ENCODE measurements at regions not wholly inside any gene's neighbourhood (a gene's known extent, or its start where the extent isn't known, plus 50 kb on each side); places are given as distances from the start of the nearest gene placed in this dataset.

GRCh38 chr3:106534206-106534605 lies 665.4 kb upstream of the CBLB start:
- Histone ChIP-seq H4K20me1 (replicated peaks; ENCODE audit: insufficient read depth) (no peaks in the 10 kb centered on the region), H3K27ac (ENCODE audit: low read depth) (no peak overlapping the region), H3K79me2 (replicated peaks; ENCODE audit: insufficient read depth) (no peaks in the 10 kb centered on the region), H3F3A (replicated peaks; ENCODE audit: low read depth) (no peaks in the 10 kb centered on the region), H3K4me3 (no peak overlapping the region), H3K36me3 (ENCODE audit: insufficient read depth) (0 out of 2 replicates have a peak, but pooled peaks cover 7% of the 10 kb centered on the region), H3K4me1 (ENCODE audit: insufficient read depth) (peaks cover 5% of the 10 kb centered on the region; the same call in 1 of the 2 replicates), H3K27me3 (ENCODE audit: insufficient read depth) (no peaks in the 10 kb centered on the region), H2AFZ (no peak overlapping the region), H3K9me2 (ENCODE audit: insufficient read depth) (0 out of 2 replicates have a peak, but pooled peaks cover 9% of the 10 kb centered on the region), H3K4me2 (no peak overlapping the region)
- peaks cover 53% of the 10 kb centered on the region for H3K36me3 Mint-ChIP-seq (ENCODE audit: low read depth)
- H3K4me1 Mint-ChIP-seq, result no peaks in the 10 kb centered on the region
- peaks cover 60% of the 10 kb centered on the region for H3K9me3 Mint-ChIP-seq
- H3K27ac Mint-ChIP-seq, result no peak overlapping the region
- no peak for ATAC-seq
- H3K4me3 Mint-ChIP-seq, result no peak overlapping the region
- DNase-seq (ENCODE audit: low spot score), result no peak
- TF ChIP-seq EZH2phosphoT487 (IDR thresholded peaks at IDR 0.05; ENCODE audit: unreplicated experiment), result no peak
- no peak for TF ChIP-seq ZNF331 (CRISPR knock-in tag; IDR thresholded peaks at IDR 0.05; ENCODE audit: low read depth)
- TF ChIP-seq JUNB (IDR thresholded peaks at IDR 0.05; ENCODE audit: unreplicated experiment), result no peak
- TF ChIP-seq REST (IDR thresholded peaks at IDR 0.05; ENCODE audit: unreplicated experiment), result no peak
- no peak for TF ChIP-seq NANOG (IDR thresholded peaks at IDR 0.05; ENCODE audit: borderline replicate concordance)
- TF ChIP-seq, protein P1, sequence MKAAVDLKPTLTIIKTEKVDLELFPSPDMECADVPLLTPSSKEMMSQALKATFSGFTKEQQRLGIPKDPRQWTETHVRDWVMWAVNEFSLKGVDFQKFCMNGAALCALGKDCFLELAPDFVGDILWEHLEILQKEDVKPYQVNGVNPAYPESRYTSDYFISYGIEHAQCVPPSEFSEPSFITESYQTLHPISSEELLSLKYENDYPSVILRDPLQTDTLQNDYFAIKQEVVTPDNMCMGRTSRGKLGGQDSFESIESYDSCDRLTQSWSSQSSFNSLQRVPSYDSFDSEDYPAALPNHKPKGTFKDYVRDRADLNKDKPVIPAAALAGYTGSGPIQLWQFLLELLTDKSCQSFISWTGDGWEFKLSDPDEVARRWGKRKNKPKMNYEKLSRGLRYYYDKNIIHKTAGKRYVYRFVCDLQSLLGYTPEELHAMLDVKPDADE (IDR thresholded peaks at IDR 0.05), result no peak
- H3K27me3 Mint-ChIP-seq (ENCODE audit: insufficient read depth, low read depth, poor library complexity), result peaks cover 2% of the 10 kb centered on the region

GRCh38 chr3:106540743-106541142 lies 671.9 kb upstream of the CBLB start:
- H3K27me3 Mint-ChIP-seq (ENCODE audit: insufficient read depth, low read depth, poor library complexity), result no peaks in the 10 kb centered on the region
- peaks cover 20% of the 10 kb centered on the region; the same call in 2 of the 3 replicates for H3K9me3 Mint-ChIP-seq
- H3K36me3 Mint-ChIP-seq (ENCODE audit: low read depth), result peaks cover 20% of the 10 kb centered on the region; the same call in 2 of the 3 replicates
- no peak overlapping the region for H2AFZ ChIP-seq
- no peak for TF ChIP-seq ZNF331 (CRISPR knock-in tag; IDR thresholded peaks at IDR 0.05; ENCODE audit: low read depth)
- peak; percentile 18 to 27; a peak in 2 of 4 replicates for TF ChIP-seq CTCF (conservative IDR thresholded peaks at IDR 0.05; ENCODE audit: low read depth in 2 of 2)
- H3K36me3 ChIP-seq (ENCODE audit: insufficient read depth), result 0 out of 2 replicates have a peak, but pooled peaks cover 7% of the 10 kb centered on the region
- no peak overlapping the region for H3K4me3 ChIP-seq
- no peaks in the 10 kb centered on the region for H3K79me2 ChIP-seq (replicated peaks; ENCODE audit: insufficient read depth)
- ATAC-seq, result no peak
- H3K27ac Mint-ChIP-seq, result no peak overlapping the region
- H3K27ac ChIP-seq (ENCODE audit: low read depth), result no peak overlapping the region
- H3K4me1 ChIP-seq (ENCODE audit: insufficient read depth), result no peaks in the 10 kb centered on the region; the same call in 1 of the 2 replicates
- H3K4me3 Mint-ChIP-seq, result no peak overlapping the region
- no peaks in the 10 kb centered on the region for H3K27me3 ChIP-seq (ENCODE audit: insufficient read depth)
- H3K4me1 Mint-ChIP-seq, result peaks cover 4% of the 10 kb centered on the region; the same call in 1 of the 3 replicates
- no peak overlapping the region for H3K4me2 ChIP-seq
- no peaks in the 10 kb centered on the region for H3F3A ChIP-seq (replicated peaks; ENCODE audit: low read depth)
- peak; percentile 3 for DNase-seq (ENCODE audit: low spot score)
- no peaks in the 10 kb centered on the region for H4K20me1 ChIP-seq (replicated peaks; ENCODE audit: insufficient read depth)
- peaks cover 4% of the 10 kb centered on the region; the same call in 1 of the 2 replicates for H3K9me2 ChIP-seq (ENCODE audit: insufficient read depth)

All from GM23338 (cell line).